Caco-2 (cell line): ENCODE measurements at regions not wholly inside any gene's neighbourhood (a gene's known extent, or its start where the extent isn't known, plus 50 kb on each side); places are given as distances from the start of the nearest gene placed in this dataset.

Source experiments
- BruUV-seq: library from RNA; stranded (reverse); fragments of 400-500 nt; replicated peaks from 2 replicates; lab custom pipeline; 2021; lab: Mats Ljungman, UMichigan
- CTCF ChIA-PET: fragments of 300-600 bp; sonication (Branson Sonifier 250); formaldehyde crosslinking; loops from one replicate; lab custom pipeline; 2022; ENCODE audit warnings: antibody characterized with exemption; lab: Charles Lee
- POLR2A ChIA-PET: fragments of 300-600 bp; sonication (Branson Sonifier 250); formaldehyde crosslinking; loops from one replicate; lab custom pipeline; 2022; ENCODE audit warnings: antibody characterized with exemption; lab: Charles Lee
- DNase-seq, 2 experiments: peaks; one replicate each; pipeline versions ENCODE4 v3.0.0 to v3.0.0-alpha.2; 2020 to 2022
- H3K27me3 ChIP-seq: replicated peaks from 2 replicates; pipeline ENCODE4 v1.6.0; 2011; ENCODE audit warnings: low read length; ENCODE audit not compliant: control insufficient read depth, insufficient read depth
- H3K36me3 ChIP-seq: 2 replicates; pipeline ENCODE4 v1.5.1; 2011; ENCODE audit warnings: low read length; ENCODE audit not compliant: control insufficient read depth, insufficient read depth
- H3K4me1 ChIP-seq: fragments of 250-450 bp; sonication (Bioruptor Pico); 2 replicates; pipeline ENCODE4 v1.5.1; 2020; ENCODE audit warnings: mild to moderate bottlenecking
- H3K4me3 ChIP-seq: 2 replicates; pipeline ENCODE4 v1.5.1; 2011; ENCODE audit warnings: low read depth, mild to moderate bottlenecking, control low read depth, low read length
- H3K9me3 ChIP-seq: fragments of 250-450 bp; sonication (Bioruptor Pico); 2 replicates; pipeline ENCODE4 v1.5.1; 2020; ENCODE audit warnings: mild to moderate bottlenecking, moderate library complexity
- H3K27ac Mint-ChIP-seq: one replicate; pipeline ENCODE4 v1.8.0; 2022; ENCODE audit warnings: mixed read lengths; ENCODE audit not compliant: unreplicated experiment
- H3K27me3 Mint-ChIP-seq: one replicate; pipeline ENCODE4 v1.8.0; 2022; ENCODE audit warnings: mixed read lengths; ENCODE audit not compliant: insufficient read depth, unreplicated experiment
- H3K36me3 Mint-ChIP-seq: one replicate; pipeline ENCODE4 v1.8.0; 2022; ENCODE audit warnings: mild to moderate bottlenecking, mixed read lengths; ENCODE audit not compliant: insufficient read depth, unreplicated experiment
- H3K4me1 Mint-ChIP-seq: one replicate; pipeline ENCODE4 v1.8.0; 2022; ENCODE audit warnings: low read depth, mixed read lengths; ENCODE audit not compliant: unreplicated experiment
- H3K4me3 Mint-ChIP-seq: one replicate; pipeline ENCODE4 v1.8.0; 2022; ENCODE audit warnings: mild to moderate bottlenecking, moderate library complexity, mixed read lengths; ENCODE audit not compliant: unreplicated experiment
- H3K9me3 Mint-ChIP-seq: one replicate; pipeline ENCODE4 v1.8.0; 2022; ENCODE audit warnings: mixed read lengths; ENCODE audit not compliant: unreplicated experiment
- intact Hi-C: fragments of 100-400 bp; cut with micrococcal nuclease; formaldehyde crosslinking; loops from one replicate; pipeline ENCODE4 v1.10.0; 2022; ENCODE audit not compliant: unreplicated experiment
- TF ChIP-seq, protein P1 (sequence below), 2 experiments: fragments of 200-600 bp in 1 of 2; IDR thresholded peaks; 1 replicate in 1 of 2; 2 replicates in 1 of 2; pipeline versions ENCODE4 v1.5.1 to v1.8.0; 2011 to 2022; ENCODE audit warnings: antibody characterized with exemption in 1 of 2, control low read depth in 1 of 2, inconsistent platforms in 1 of 2, low read depth in 1 of 2, low read length in 1 of 2, mild to moderate bottlenecking in 1 of 2, moderate library complexity in 1 of 2; ENCODE audit not compliant: insufficient read depth in 1 of 2, severe bottlenecking in 1 of 2, unreplicated experiment in 1 of 2

DNA sequence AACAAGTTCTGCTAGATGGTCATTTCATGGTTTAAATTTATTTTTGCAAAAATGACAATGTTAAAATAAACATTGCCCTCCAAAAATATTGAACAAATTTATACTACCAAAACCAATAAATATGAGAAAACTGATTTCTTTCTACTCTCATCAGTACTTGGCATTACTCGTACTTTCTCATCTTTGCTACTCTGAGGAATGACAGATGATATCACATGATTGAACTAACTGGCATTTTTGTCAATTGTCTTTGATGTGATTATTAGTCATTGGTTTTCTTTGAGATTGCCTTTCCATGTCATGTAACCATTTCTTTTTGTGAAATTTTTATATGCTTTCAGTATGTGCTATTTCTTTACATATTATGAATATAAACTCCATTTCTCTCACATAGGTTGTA, 167.0 kb upstream of the ITGA4 start:
- H3K27me3 ChIP-seq, result no peaks in the 10 kb centered on the region
- H3K9me3 ChIP-seq, result no peaks in the 10 kb centered on the region
- intact Hi-C loops, result no loop called here
- Mint-ChIP-seq H3K27ac (no peak overlapping the region), H3K4me3 (no peak overlapping the region), H3K4me1 (no peaks in the 10 kb centered on the region), H3K27me3 (peaks cover 3% of the 10 kb centered on the region), H3K36me3 (no peaks in the 10 kb centered on the region), H3K9me3 (no peaks in the 10 kb centered on the region)
- H3K4me1 ChIP-seq, result no peaks in the 10 kb centered on the region
- H3K36me3 ChIP-seq, result no peaks in the 10 kb centered on the region
- no peak overlapping the region for H3K4me3 ChIP-seq
- TF ChIP-seq, protein P1, sequence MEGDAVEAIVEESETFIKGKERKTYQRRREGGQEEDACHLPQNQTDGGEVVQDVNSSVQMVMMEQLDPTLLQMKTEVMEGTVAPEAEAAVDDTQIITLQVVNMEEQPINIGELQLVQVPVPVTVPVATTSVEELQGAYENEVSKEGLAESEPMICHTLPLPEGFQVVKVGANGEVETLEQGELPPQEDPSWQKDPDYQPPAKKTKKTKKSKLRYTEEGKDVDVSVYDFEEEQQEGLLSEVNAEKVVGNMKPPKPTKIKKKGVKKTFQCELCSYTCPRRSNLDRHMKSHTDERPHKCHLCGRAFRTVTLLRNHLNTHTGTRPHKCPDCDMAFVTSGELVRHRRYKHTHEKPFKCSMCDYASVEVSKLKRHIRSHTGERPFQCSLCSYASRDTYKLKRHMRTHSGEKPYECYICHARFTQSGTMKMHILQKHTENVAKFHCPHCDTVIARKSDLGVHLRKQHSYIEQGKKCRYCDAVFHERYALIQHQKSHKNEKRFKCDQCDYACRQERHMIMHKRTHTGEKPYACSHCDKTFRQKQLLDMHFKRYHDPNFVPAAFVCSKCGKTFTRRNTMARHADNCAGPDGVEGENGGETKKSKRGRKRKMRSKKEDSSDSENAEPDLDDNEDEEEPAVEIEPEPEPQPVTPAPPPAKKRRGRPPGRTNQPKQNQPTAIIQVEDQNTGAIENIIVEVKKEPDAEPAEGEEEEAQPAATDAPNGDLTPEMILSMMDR (IDR thresholded peaks at IDR 0.05; ENCODE audit: insufficient read depth in 1 of 2, low read depth in 1 of 2, low read length in 1 of 2, severe bottlenecking in 1 of 2, unreplicated experiment in 1 of 2), result no peak
- no TSS peak for BruUV-seq
- no peak for DNase-seq
- POLR2A ChIA-PET, result no interaction called here
- CTCF ChIA-PET, result no interaction called here

DNA sequence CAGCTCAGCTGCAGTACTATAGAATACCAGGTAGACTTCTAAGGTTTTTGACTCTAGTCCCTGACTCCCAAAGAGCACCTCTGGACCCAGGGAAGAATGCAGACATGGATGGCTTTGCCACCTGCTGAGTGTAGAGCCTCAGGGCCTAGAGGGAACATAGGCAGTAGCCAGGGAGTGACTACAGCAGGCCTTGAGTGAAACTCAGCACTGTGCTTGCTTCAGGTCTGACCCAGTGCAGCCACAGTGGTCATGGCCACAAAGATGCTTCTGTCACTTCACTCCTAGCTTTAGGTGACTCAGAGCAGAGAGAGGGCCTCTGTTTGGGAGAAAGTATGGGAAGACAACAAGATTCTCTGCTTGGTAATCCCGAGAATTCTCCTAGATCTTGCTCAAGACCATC, 162.2 kb upstream of the ITGA4 start:
- Histone ChIP-seq H3K27me3 (no peaks in the 10 kb centered on the region), H3K4me3 (no peak overlapping the region), H3K36me3 (no peaks in the 10 kb centered on the region), H3K9me3 (no peaks in the 10 kb centered on the region), H3K4me1 (no peaks in the 10 kb centered on the region)
- no peak for DNase-seq
- no peak overlapping the region for H3K27ac Mint-ChIP-seq
- H3K9me3 Mint-ChIP-seq, result no peaks in the 10 kb centered on the region
- H3K27me3 Mint-ChIP-seq, result peaks cover 3% of the 10 kb centered on the region
- BruUV-seq, result no TSS peak
- intact Hi-C loops, result no loop called here
- CTCF ChIA-PET, result no interaction called here
- H3K36me3 Mint-ChIP-seq, result no peaks in the 10 kb centered on the region
- TF ChIP-seq, protein P1 (IDR thresholded peaks at IDR 0.05; ENCODE audit: insufficient read depth in 1 of 2, low read depth in 1 of 2, low read length in 1 of 2, severe bottlenecking in 1 of 2, unreplicated experiment in 1 of 2), result no peak
- H3K4me3 Mint-ChIP-seq, result no peak overlapping the region
- H3K4me1 Mint-ChIP-seq, result no peaks in the 10 kb centered on the region
- POLR2A ChIA-PET, result no interaction called here

DNA sequence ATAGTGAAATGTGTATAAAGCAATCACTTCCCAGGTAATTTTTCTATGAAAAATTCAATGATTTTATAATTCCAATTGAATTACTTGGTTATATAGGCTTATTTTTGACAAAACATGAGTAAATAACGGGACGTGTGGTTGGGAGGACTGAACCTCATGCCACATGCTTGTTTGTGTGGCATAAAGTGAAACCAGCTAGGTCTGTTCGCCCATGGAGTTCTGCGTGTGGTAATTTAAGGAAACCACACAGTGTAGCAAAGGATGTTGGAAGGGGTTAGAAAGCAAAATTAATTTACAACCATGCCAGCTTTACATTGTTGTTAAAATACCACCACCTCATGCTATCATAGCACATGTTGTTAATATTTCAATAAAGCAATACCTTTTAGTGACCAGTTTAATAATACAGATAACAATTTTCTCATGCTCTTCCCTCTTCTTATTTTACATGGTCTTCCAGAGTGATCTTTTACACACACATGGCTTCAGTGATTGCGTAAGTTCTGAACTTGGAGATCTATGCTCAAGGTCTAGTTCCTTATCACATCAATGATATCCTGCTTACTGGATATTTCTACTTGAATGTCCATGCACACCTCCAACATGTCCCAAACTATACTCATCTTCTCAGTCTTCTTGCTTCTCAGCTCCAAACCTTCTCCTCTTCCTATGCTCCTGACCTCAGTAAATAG, 156.4 kb upstream of the ITGA4 start:
- DNase-seq, result no peak
- H3K36me3 Mint-ChIP-seq, result no peaks in the 10 kb centered on the region
- intact Hi-C loops, result no loop called here
- H3K9me3 Mint-ChIP-seq, result no peaks in the 10 kb centered on the region
- H3K36me3 ChIP-seq, result no peaks in the 10 kb centered on the region
- no peaks in the 10 kb centered on the region for H3K27me3 ChIP-seq
- POLR2A ChIA-PET, result no interaction called here
- CTCF ChIA-PET, result no interaction called here
- no peak overlapping the region for H3K4me3 Mint-ChIP-seq
- H3K27me3 Mint-ChIP-seq, result no peaks in the 10 kb centered on the region
- no TSS peak for BruUV-seq
- TF ChIP-seq, protein P1 (IDR thresholded peaks at IDR 0.05; ENCODE audit: insufficient read depth in 1 of 2, low read depth in 1 of 2, low read length in 1 of 2, severe bottlenecking in 1 of 2, unreplicated experiment in 1 of 2), result no peak
- H3K4me1 ChIP-seq, result no peaks in the 10 kb centered on the region
- no peak overlapping the region for H3K27ac Mint-ChIP-seq
- H3K4me3 ChIP-seq, result no peak overlapping the region
- no peaks in the 10 kb centered on the region for H3K4me1 Mint-ChIP-seq
- no peaks in the 10 kb centered on the region for H3K9me3 ChIP-seq
